GM12878 (cell line): ENCODE measurements at regions not wholly inside any gene's neighbourhood (a gene's known extent, or its start where the extent isn't known, plus 50 kb on each side); places are given as distances from the start of the nearest gene placed in this dataset.

Experiments
- ATAC-seq: fragments of 200-7000 bp; cut with Tn5 transposase; 3 replicates; pipeline ENCODE4 v1.9.1; 2020; ENCODE audit warnings: mild to moderate bottlenecking, moderate library complexity
- BruUV-seq: library from RNA; stranded (reverse); fragments of 400-500 nt; replicated peaks from 2 replicates; lab custom pipeline; 2021; lab: Mats Ljungman, UMichigan
- CTCF ChIA-PET: fragments of 300-600 bp; sonication (Branson Sonifier 250); formaldehyde crosslinking; extraction: SDS; loops from one replicate; lab custom pipeline; 2021; ENCODE audit warnings: inconsistent platforms; lab: Yijun Ruan, JAX
- POLR2A ChIA-PET: fragments of 350-600 bp; formaldehyde crosslinking; extraction: SDS; loops from one replicate; lab custom pipeline; 2021; ENCODE audit warnings: inconsistent platforms; lab: Charles Lee
- RAD21 ChIA-PET: fragments of 300-600 bp; sonication (Branson Sonifier 250); formaldehyde crosslinking; loops from one replicate; lab custom pipeline; 2023; ENCODE audit warnings: antibody characterized with exemption; ENCODE audit not compliant: unreplicated experiment; lab: Charles Lee
- SMC1A ChIA-PET: fragments of 300-600 bp; sonication (Branson Sonifier 250); formaldehyde crosslinking; loops from one replicate; lab custom pipeline; 2023; ENCODE audit not compliant: unreplicated experiment, uncharacterized antibody; lab: Charles Lee
- DNase-seq: peaks from one replicate; pipeline ENCODE4 v3.0.0-alpha.2; 2011; ENCODE audit warnings: low read depth, low spot score
- FAIRE-seq: peaks from 3 replicates; lab custom pipeline; 2011; peaks lifted over from hg19 to GRCh38; lab: Jason Lieb, UNC
- H2AFZ ChIP-seq: 2 replicates; pipeline ENCODE4 v1.6.0; 2011; ENCODE audit warnings: low read depth, low read length, control low read depth; ENCODE audit not compliant: control insufficient read depth
- H3K27ac ChIP-seq: 2 replicates; pipeline ENCODE4 v1.5.1; 2011; ENCODE audit warnings: control low read depth; ENCODE audit not compliant: control insufficient read depth, insufficient read depth
- H3K27me3 ChIP-seq, 2 experiments: replicated peaks in 1 of 2; 2 replicates each; pipeline versions ENCODE4 v1.6.0 to v1.6.1; 2011; ENCODE audit warnings: low read length in 1 of 2; ENCODE audit not compliant: control insufficient read depth in 2 of 2, insufficient read depth in 2 of 2
- H3K36me3 ChIP-seq, 2 experiments: 2 replicates each; pipeline ENCODE4 v1.5.1; 2011; ENCODE audit warnings: low read length in 1 of 2; ENCODE audit not compliant: control insufficient read depth in 2 of 2, insufficient read depth in 2 of 2
- H3K4me1 ChIP-seq: 2 replicates; pipeline ENCODE4 v1.6.1; 2011; ENCODE audit warnings: mild to moderate bottlenecking, low read length, moderate library complexity, mixed read lengths; ENCODE audit not compliant: control insufficient read depth, insufficient read depth
- H3K4me2 ChIP-seq: 2 replicates; pipeline ENCODE4 v1.6.0; 2011; ENCODE audit warnings: control low read depth; ENCODE audit not compliant: control insufficient read depth, insufficient read depth
- H3K4me3 ChIP-seq: fragments of 200-600 bp; sonication (generic); 2 replicates; pipeline ENCODE4 v1.5.1; 2016
- H3K79me2 ChIP-seq: 2 replicates; pipeline ENCODE4 v1.6.0; 2011; ENCODE audit warnings: low read length; ENCODE audit not compliant: control insufficient read depth, insufficient read depth
- H3K9ac ChIP-seq: 2 replicates; pipeline ENCODE4 v1.8.0; 2011; ENCODE audit warnings: low read length, control low read depth, mixed read lengths; ENCODE audit not compliant: control insufficient read depth, insufficient read depth
- H3K9me3 ChIP-seq: replicated peaks from 3 replicates; pipeline ENCODE4 v1.5.1; 2011; ENCODE audit warnings: mild to moderate bottlenecking, low read length; ENCODE audit not compliant: control insufficient read depth, insufficient read depth
- H4K20me1 ChIP-seq: 2 replicates; pipeline ENCODE4 v1.6.0; 2011; ENCODE audit not compliant: control insufficient read depth, insufficient read depth
- BMI1 ChIP-seq: fragments of 450-650 bp; IDR thresholded peaks from 2 replicates; pipeline ENCODE4 v1.6.1; 2016; ENCODE audit warnings: mild to moderate bottlenecking, moderate library complexity, borderline replicate concordance
- E2F8 ChIP-seq: fragments of 450-650 bp; IDR thresholded peaks from 2 replicates; pipeline ENCODE4 v1.6.1; 2018; ENCODE audit warnings: mild to moderate bottlenecking, low read depth, moderate library complexity; ENCODE audit not compliant: partially characterized antibody
- EED ChIP-seq: sonication (generic); IDR thresholded peaks from 2 replicates; pipeline ENCODE4 v1.6.1; 2016; ENCODE audit warnings: antibody characterized with exemption, low read depth
- IKZF1 ChIP-seq: fragments of 450-650 bp; conservative IDR thresholded peaks from 2 replicates; pipeline ENCODE4 v1.6.1; 2017; ENCODE audit warnings: antibody characterized with exemption, mild to moderate bottlenecking
- KLF5 ChIP-seq: fragments of 450-650 bp; IDR thresholded peaks from 2 replicates; pipeline ENCODE4 v1.6.1; 2014; ENCODE audit warnings: mild to moderate bottlenecking; ENCODE audit not compliant: partially characterized antibody
- NR2F1 ChIP-seq: fragments of 450-650 bp; conservative IDR thresholded peaks from 2 replicates; pipeline ENCODE4 v1.6.1; 2017; ENCODE audit warnings: mild to moderate bottlenecking
- POLR2AphosphoS5 ChIP-seq: IDR thresholded peaks from 2 replicates; pipeline ENCODE4 v1.6.1; 2011; ENCODE audit warnings: mild to moderate bottlenecking, low read length, inconsistent platforms
- REST ChIP-seq: IDR thresholded peaks from 2 replicates; pipeline ENCODE4 v1.6.1; 2012; ENCODE audit warnings: mild to moderate bottlenecking, low read depth, low read length
- ZBTB33 ChIP-seq: fragments of 450-650 bp; IDR thresholded peaks from 2 replicates; pipeline ENCODE4 v1.6.1; 2017; ENCODE audit warnings: mild to moderate bottlenecking
- ZNF207 ChIP-seq: fragments of 450-650 bp; IDR thresholded peaks from 2 replicates; pipeline ENCODE4 v1.6.1; 2014; ENCODE audit warnings: antibody characterized with exemption, mild to moderate bottlenecking, borderline replicate concordance
- WGBS: methylation state at CpG from one replicate; pipeline ENCODE4 v1.1.6; 2016; ENCODE audit warnings: low lambda C conversion rate; ENCODE audit not compliant: insufficient replicate concordance, insufficient coverage; ENCODE audit errors: missing lambda C conversion rate; 5-methylcytosine and 5-hydroxymethylcytosine counted together
- in situ Hi-C: fragments of 300-500 bp; cut with MboI; formaldehyde crosslinking; loops from 9 replicates; pipeline ENCODE4 v1.14.3; 2018; ENCODE audit warnings: mixed read lengths
- intact Hi-C: fragments of 100-400 bp; cut with micrococcal nuclease; formaldehyde crosslinking; loops from one replicate; pipeline ENCODE4 v1.14.2; 2022; ENCODE audit not compliant: unreplicated experiment

- TF ChIP-seq KLF5 = no peak
- no peak for TF ChIP-seq EED
- TF ChIP-seq E2F8 = no peak
- TF ChIP-seq POLR2AphosphoS5 = no peak
Measured at GRCh38 chr16:9614389-9614788, 522.9 kb downstream of the HAPSTR1 start (continued).

GRCh38 chr16:9622268-9622667 is 530.8 kb downstream of the HAPSTR1 start:
- POLR2A ChIA-PET = no interaction called here
- WGBS = 15% methylated on average over 4 of the region's 4 CpGs
- Histone ChIP-seq H3K79me2 (no peaks in the 10 kb centered on the region), H2AFZ (no peak overlapping the region), H3K4me3 (no peak overlapping the region), H3K27me3 (no peaks in the 10 kb centered on the region), H3K27ac (no peak overlapping the region), H3K9me3 (no peaks in the 10 kb centered on the region), H4K20me1 (no peaks in the 10 kb centered on the region), H3K4me1 (no peaks in the 10 kb centered on the region), H3K9ac (no peak overlapping the region), H3K36me3 (no peaks in the 10 kb centered on the region), H3K4me2 (no peak overlapping the region)
- CTCF ChIA-PET = interaction anchor here (0.8 kb wide), 1 partner anchor 12 kb away, joined by 3 read pairs; no protein-coding TSS in a partner anchor
- in situ Hi-C loops = no loop called here
- RAD21 ChIA-PET = no interaction called here
- DNase-seq = no peak
- no TSS peak for BruUV-seq
- no peak for TF ChIP-seq ZNF207
- TF ChIP-seq BMI1 = no peak
- no peak for TF ChIP-seq NR2F1
- no peak for TF ChIP-seq IKZF1
- TF ChIP-seq ZBTB33 = no peak
- no peak for TF ChIP-seq REST
- intact Hi-C loops = no loop called here
- no peak for ATAC-seq
- SMC1A ChIA-PET = no interaction called here
- no peak for FAIRE-seq
